ENCODE measurements at regions not wholly inside any gene's neighbourhood (a gene's known extent, or its start where the extent isn't known, plus 50 kb on each side); places are given as distances from the start of the nearest gene placed in this dataset.

DNA sequence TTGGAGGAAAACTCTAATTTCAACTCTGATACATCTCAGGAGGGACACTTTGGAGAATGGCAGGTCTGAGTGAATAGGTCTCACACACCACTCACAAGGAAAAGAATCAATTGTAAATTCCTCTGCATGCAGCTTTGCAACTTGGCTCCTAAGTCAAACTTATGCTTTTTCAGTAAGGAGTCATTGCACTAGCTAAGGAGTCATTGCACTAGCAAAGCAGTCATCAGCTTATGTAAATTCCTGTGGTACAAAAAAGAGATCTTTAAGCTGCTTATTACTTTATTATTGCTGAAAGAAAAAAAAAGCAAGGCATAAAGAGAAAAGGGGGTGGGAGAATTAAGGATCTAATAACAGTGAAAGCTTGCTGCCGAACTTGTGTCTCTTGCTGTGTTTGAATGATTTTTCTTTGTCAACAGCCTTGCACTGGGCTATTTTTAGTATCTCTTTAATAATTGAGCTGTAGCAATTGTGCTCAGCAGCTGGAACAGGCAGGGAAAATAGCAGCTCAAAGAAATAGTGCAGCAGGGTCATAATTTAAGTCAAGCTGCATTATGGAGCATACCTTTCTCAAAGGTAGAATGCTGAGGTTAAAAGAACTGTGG lies 154.3 kb upstream of the ARPP21 start:
- DNase-seq (no peak), ATAC-seq (no peak)
- TF ChIP-seq, protein P1, sequence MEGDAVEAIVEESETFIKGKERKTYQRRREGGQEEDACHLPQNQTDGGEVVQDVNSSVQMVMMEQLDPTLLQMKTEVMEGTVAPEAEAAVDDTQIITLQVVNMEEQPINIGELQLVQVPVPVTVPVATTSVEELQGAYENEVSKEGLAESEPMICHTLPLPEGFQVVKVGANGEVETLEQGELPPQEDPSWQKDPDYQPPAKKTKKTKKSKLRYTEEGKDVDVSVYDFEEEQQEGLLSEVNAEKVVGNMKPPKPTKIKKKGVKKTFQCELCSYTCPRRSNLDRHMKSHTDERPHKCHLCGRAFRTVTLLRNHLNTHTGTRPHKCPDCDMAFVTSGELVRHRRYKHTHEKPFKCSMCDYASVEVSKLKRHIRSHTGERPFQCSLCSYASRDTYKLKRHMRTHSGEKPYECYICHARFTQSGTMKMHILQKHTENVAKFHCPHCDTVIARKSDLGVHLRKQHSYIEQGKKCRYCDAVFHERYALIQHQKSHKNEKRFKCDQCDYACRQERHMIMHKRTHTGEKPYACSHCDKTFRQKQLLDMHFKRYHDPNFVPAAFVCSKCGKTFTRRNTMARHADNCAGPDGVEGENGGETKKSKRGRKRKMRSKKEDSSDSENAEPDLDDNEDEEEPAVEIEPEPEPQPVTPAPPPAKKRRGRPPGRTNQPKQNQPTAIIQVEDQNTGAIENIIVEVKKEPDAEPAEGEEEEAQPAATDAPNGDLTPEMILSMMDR (IDR thresholded peaks at IDR 0.05): no peak
- TF ChIP-seq POLR2A (IDR thresholded peaks at IDR 0.05): no peak
- no peaks in the 10 kb centered on the region for H3K36me3 ChIP-seq
- intact Hi-C loops (cut with DNase I): no loop called here
- no peaks in the 10 kb centered on the region for H3K4me1 ChIP-seq
- no peaks in the 10 kb centered on the region for H3K9me3 ChIP-seq
- no peak overlapping the region for H3K4me3 ChIP-seq
- H3K27me3 ChIP-seq: no peaks in the 10 kb centered on the region
- H3K27ac ChIP-seq: no peak overlapping the region
- 8 to 20% (median 15%) methylated on average over 1 of the region's 1 CpG for WGBS, 4 donors

DNA sequence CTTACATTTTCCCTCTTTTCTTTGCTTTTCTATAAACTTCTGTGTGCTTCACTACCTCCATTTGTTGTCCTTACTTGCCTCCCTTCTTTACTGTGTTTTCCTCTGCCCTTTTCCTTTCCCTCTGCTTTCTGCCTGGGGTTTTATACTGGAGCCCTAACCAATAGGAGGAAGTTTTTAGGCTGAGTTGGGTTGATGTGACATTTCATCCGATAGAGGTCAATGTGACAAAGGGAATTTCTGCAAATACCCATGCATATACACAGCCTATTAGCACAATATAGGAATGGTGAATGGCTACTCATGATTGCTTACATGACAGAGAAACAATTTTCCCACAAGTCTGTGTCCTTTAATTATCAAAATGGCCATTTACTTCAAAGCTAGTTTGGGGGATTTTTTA lies 153.0 kb upstream of the ARPP21 start:
- intact Hi-C loops (cut with DNase I): no loop called here
- ATAC-seq (no peak), DNase-seq (no peak)
- H3K4me3 ChIP-seq: no peak overlapping the region
- no peak for TF ChIP-seq POLR2A (IDR thresholded peaks at IDR 0.05)
- TF ChIP-seq, protein P1 (IDR thresholded peaks at IDR 0.05): no peak
- no peaks in the 10 kb centered on the region for H3K27me3 ChIP-seq
- no peak overlapping the region for H3K27ac ChIP-seq
- no peaks in the 10 kb centered on the region for H3K4me1 ChIP-seq
- 67 to 80% (median 70%) methylated on average over 1 of the region's 1 CpG for WGBS, 4 donors
- no peaks in the 10 kb centered on the region for H3K36me3 ChIP-seq
- no peaks in the 10 kb centered on the region for H3K9me3 ChIP-seq

DNA sequence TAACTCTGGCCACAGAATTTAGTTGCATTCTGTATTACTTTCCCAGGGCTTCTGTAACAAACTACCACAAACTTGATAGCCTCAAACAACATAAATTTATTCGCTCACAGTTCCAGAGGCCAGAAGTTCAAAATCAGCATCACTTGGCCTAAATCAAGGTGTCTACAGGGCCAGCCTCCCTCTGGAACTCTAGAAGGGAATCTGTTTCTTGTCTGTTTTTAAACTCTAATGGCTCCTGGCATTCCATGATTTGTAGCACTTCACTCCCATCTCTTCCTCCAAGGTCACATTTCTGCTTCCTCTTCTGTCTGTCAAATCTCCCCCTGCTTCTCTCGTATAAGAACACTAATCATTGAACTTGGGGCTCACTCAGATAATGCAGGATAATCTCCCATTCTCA lies 151.9 kb upstream of the ARPP21 start:
- WGBS, 4 donors: 70 to 82% (median 78%) methylated on average over 2 of the region's 2 CpGs
- Histone ChIP-seq H3K4me3 (no peak overlapping the region), H3K27ac (no peak overlapping the region), H3K4me1 (no peaks in the 10 kb centered on the region), H3K27me3 (no peaks in the 10 kb centered on the region), H3K9me3 (no peaks in the 10 kb centered on the region), H3K36me3 (no peaks in the 10 kb centered on the region)
- ATAC-seq: no peak
- TF ChIP-seq POLR2A (IDR thresholded peaks at IDR 0.05): no peak
- TF ChIP-seq, protein P1 (IDR thresholded peaks at IDR 0.05): no peak
- DNase-seq: no peak
- intact Hi-C loops (cut with DNase I): no loop called here

DNA sequence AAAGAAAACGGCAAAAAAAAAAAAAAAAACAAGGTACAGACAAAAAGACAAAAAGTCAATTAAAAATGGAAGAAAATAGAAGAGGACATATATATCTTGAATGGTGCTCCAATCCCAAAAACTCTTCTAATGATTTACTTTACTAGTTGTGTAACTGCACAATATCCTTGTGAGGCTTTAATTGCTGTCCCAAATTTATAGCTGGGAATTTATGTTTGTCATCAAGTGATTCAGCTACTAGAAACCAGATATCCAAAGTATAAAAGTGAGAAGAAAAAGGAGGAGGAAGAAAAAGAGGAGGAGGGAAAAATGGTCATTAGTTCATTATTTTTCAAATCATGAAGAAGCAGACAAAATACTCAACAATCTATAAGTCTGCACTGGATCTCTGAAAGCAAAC lies 150.8 kb upstream of the ARPP21 start:
- no peak for ATAC-seq
- no peak overlapping the region for H3K27ac ChIP-seq
- 73 to 97% (median 88%) methylated on average over 1 of the region's 1 CpG for WGBS, 4 donors
- intact Hi-C loops (cut with DNase I): no loop called here
- no peaks in the 10 kb centered on the region for H3K36me3 ChIP-seq
- DNase-seq: no peak
- H3K9me3 ChIP-seq: no peaks in the 10 kb centered on the region
- no peak for TF ChIP-seq POLR2A (IDR thresholded peaks at IDR 0.05)
- TF ChIP-seq, protein P1 (IDR thresholded peaks at IDR 0.05): no peak
- no peaks in the 10 kb centered on the region for H3K4me1 ChIP-seq
- H3K27me3 ChIP-seq: no peaks in the 10 kb centered on the region
- no peak overlapping the region for H3K4me3 ChIP-seq
